Activated T-cell treated with anti-CD3 and anti-CD28 coated beads for 24 hours (primary cell): ENCODE measurements at regions not wholly inside any gene's neighbourhood (a gene's known extent, or its start where the extent isn't known, plus 50 kb on each side); places are given as distances from the start of the nearest gene placed in this dataset.
A peak's percentile ranks its signal among the peaks of the same experiment; 100 is the strongest.
"Not testable (repeated sequence)": the region's sequence is repeated elsewhere in the genome, so short reads cannot be mapped to it uniquely, and the experiment has no call there.

Source experiments
- DNase-seq: peaks from one replicate; pipeline ENCODE4 v3.0.0-alpha.2; 2020; ENCODE audit warnings: low read depth

- DNase-seq = no peak
Measured at GRCh38 chr10:100642295-100642994, 102.9 kb upstream of the PAX2 start.

DNA sequence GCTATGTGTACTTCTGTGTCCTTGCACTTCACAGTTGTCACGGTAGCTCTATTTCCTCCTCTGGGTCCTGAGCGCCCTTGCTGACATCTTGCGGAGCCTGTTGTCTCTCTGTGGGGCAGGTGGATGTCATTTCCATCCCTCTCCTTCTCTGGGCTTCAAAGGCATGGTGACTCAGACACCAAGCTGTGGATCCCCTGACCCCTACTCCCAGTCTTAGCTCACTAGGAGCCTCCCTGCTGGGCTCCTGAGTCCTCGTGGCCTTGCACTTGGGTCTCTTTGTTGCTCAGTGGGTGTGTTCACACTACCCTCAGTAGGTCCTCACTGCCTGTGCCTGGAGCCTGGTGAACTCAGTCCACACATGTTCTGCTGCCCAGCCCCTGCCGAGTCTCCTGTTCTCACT lies 100.3 kb upstream of the PAX2 start:
- DNase-seq = no peak

DNA sequence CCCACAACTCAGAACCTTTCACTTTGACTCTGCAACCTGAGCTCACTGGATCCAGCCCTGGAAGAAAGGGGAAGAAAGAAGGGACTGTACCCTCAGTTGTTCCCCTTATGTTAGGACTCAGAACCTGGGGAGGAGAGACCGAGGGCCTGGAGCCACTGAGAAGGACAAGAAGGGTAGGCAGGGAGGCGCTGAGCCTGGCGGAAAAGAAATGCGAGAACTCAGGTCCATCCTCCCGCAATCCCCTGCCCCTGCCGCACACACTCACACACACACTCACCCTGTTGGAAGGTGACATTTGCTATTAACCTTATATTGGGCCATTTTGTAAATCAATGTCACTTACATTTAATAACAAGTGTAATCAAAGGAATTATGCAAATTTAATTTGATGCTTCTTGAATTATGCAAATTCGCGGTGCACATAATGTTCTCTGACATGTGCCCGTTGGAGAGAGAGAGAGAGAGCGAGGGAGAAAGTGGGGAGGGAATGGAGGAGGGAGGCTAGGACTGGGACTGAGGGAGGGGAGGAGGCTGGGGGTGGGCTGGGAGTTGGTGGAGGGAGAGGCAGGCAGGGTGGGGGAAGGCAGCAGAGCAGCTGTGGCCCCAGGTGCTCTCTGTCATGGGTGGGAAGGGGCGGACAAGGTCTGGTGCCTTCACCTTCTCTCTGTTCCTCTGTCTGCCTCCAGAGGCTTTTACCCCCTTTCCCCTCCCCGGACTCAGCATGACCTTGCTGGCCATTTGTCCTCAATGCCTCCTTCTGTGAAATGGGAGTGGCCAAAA lies 99.6 kb upstream of the PAX2 start:
- no peak for DNase-seq

- DNase-seq = no peak
Measured at GRCh38 chr10:100647928-100648327, 97.5 kb upstream of the PAX2 start.

- DNase-seq = no peak
Measured at GRCh38 chr10:100650693-100651092, 94.7 kb upstream of the PAX2 start.

- not testable (repeated sequence) for DNase-seq
Measured at GRCh38 chr10:100651099-100651498, 94.3 kb upstream of the PAX2 start.

DNA sequence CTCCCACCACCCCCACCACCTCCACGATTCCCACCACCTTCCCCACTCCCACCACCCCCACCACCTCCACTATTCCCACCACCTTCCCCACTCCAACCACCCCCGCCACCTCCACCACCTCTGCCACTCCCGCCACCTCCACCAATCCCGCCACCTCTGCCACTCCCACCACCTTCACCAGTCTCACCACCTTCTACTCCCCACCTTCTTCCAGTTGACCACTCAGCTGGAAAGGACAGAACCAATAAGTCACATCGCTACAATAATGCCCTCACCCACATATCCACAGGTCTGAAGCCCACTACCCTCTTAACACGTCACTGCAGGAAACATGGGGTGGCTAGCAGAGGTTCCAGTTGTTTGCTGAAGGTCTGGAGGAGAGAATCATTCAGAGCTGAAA lies 93.5 kb upstream of the PAX2 start:
- DNase-seq = no peak

GRCh38 chr10:100652406-100653135 lies 92.8 kb upstream of the PAX2 start:
- DNase-seq = no peak

DNA sequence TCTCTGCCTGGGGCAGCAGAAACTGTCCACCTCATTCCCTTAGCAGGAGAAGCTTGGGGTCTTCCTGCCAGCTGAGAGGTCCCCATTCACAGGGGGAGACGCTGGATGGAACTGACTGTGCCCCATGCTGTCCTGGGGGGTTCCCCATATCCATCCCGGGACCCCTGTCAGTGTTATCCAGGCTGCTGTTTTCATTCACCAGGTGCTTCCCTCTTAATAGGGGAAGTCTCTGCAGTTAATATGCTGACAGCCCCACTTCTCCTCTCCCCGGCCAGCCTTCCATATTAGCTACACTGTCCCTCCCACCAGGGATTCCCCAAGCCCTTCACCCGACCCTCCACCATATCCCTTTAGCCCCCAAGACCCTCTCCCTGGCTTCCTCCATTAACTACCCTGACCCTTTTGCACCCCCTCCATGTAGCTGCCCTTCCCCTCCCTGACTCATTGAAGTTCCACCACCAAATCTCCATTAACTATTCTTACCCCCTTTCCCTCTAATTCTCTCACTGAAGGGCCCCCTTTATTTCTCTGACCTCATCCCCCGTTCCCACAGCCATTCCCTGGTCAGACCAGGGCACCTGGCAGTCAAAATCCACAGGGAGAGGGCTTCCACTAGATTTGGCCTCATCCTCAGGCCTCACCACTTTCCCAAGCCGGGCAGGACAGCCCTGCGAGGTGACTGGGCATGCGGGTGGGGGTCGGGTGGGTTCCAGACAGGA lies 92.0 kb upstream of the PAX2 start:
- no peak for DNase-seq

DNA sequence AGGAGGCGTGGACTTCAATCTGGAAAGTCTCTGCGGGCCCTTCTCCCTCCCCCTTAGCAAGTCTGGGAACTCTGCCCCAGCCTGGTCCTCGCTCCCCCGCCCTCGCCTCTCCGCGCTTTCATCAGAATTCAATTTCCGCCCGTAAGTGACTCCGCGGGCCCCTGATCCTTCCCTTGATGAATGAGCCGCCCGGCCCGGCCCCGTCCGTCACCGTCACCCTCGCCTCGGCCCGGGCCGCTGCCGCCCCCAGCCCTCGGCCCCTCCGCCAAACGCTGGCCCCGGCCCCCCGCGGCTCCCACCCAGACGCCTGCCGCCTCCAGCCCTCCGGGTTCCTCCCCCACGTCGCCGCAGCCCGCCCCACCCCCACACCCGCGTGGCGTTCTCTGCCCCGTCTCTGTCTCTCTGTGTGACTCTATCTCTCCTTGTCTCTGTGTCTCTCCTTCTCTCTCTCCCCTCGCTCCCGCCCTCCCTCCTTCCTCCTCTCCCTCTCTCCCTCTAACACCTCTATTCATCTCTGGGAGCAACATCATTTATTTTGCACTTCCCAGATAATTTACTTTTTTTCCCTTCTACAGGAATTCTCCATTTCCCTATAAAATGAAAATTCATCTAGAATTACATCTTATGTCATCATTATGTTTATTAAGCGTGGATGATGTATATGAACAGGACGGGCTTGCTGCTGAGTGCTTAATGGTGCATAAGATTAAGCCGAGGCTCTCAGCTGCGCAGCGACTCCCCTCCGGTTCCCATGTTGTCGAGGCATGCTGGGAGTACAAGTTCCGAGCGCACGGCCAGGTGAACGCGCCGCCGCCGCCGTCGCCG lies 91.2 kb upstream of the PAX2 start:
- peak; percentile 20 for DNase-seq

DNA sequence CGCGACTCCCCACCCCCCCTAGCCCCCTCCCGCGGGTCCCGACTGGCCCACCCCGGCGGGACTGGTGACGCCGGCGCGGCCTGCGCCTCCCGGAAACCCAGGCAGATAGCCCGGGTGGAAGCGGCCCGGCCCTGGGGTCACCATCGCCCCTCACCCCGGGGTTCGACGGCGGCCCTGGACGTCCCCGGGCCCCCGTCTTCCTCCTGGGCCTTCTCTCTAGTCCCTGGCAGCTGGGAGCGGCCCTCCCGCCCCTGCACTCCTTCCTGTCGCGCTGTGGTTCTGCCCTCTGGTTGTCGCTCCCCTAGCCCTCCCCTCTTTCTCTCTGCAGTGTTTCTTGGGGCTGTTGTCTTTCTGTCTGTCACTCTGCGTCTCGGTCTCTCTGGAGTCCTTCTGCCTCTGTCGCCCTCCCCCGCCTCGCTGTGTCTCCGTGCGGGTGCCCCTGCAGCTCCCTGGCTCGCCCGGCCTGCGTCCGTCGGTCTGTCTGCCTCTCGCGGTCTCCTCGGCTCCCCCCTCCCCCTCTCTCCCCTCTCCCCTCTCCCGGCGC lies 90.5 kb upstream of the PAX2 start:
- DNase-seq = no peak

GRCh38 chr10:100655326-100655759 lies 90.0 kb upstream of the PAX2 start:
- no peak for DNase-seq

GRCh38 chr10:100655760-100656421 lies 89.5 kb upstream of the PAX2 start:
- no peak for DNase-seq

GRCh38 chr10:100656454-100656853 lies 88.9 kb upstream of the PAX2 start:
- no peak for DNase-seq

DNA sequence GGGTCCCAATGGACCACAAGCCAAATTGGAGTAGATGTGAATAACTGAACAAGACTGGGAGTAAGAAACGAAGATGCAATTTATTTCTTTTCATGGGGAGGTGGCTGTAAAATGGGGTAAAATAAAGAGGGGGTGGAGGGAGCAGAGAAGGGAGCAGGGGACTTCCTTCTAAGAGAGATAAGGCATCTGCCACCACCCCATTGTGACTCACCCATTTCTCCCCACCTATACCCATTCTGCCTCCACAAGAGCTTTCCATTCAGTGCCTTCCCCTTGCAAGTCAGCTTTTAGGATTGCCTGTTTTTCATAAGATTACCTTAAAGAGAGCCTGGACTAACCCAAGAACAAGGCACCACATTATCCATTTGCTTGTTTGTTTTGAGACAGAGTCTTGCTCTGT lies 87.1 kb upstream of the PAX2 start:
- DNase-seq = no peak

DNA sequence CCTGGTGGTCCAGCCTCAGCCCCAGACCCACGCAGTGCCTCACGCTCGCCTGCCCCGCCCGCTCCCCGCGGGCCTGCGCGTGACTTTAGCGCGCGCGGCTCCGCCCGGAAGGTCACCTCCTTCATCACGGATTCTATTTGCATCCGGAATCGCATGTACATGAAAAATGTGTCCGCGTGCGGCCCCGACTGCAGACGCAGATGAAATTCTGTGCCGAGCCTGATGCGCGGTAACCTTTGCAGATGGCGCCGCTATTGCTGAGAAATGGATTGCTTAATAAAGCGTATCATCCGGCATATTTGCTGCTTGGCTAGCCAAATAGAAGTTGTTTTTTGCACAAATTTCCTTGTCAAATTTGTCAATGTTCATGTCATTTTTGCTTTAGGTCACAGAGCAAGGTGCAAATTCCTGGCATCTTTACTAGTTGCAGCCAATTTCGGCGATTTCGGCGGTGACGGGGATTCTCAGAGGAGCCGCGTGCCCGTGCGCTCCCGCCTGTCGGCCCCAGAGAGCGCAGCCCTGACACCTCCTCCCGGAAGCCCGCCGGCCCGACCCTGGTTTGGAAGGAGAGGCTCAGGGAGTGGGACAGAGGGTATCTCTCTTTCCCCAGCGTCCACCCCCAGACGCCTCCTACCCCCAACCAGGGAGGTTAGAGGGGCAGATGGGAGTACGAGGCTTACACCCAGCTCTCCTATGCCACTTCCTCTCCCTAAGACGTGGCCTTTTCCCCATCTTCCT lies 85.9 kb upstream of the PAX2 start:
- DNase-seq = no peak

DNA sequence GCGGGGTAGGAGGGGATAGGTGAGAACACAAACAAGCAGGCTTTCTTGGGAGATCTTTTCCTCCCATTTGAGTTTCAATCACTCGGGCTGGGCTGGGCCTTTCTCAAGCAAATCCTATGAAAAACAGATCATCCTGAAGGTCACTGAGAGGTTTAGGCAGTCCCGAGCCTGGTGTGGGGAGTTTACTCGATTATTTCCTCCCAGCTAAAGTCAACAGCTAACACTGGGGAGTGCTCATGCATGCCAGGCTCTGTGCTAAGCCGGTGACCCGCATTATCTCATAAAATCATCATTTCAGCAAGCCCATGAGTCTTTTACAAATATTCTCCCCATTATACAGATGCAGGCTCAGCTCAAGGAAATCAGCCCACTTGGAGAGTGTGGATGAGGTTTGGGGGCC lies 85.0 kb upstream of the PAX2 start:
- no peak for DNase-seq

GRCh38 chr10:100660945-100661344 lies 84.4 kb upstream of the PAX2 start:
- DNase-seq = no peak

DNA sequence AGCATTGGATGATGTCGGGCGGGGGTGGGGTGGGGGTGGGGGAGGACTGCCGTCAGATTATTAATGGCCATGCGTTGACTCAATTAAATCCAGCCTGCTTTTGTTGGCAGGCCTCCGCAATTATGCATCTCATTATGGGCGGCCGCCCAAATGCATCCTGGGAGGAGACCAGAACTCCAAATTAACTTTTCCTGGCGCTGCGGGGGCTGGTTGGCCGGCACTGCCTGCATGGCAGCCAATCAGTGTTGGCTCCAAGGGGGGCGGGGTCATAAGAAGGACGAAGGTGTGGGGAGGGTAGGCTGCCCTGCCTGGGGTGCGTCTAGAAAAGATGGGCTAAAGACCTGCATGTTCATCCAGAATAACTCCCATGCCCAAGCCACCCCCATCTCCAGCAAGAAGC lies 83.9 kb upstream of the PAX2 start:
- DNase-seq = no peak

- no peak for DNase-seq
Measured at GRCh38 chr10:100662067-100662466, 83.3 kb upstream of the PAX2 start.
